GM21423 (cell line): ENCODE measurements at regions not wholly inside any gene's neighbourhood (a gene's known extent, or its start where the extent isn't known, plus 50 kb on each side); places are given as distances from the start of the nearest gene placed in this dataset.
"Not testable (repeated sequence)": the region's sequence is repeated elsewhere in the genome, so short reads cannot be mapped to it uniquely, and the experiment has no call there.

ENCODE experiments used
- ATAC-seq: cut with Tn5 transposase; IDR thresholded peaks from one replicate; pipeline ENCODE4 v1.9.1; 2021; ENCODE audit warnings: mild to moderate bottlenecking, moderate library complexity; ENCODE audit not compliant: unreplicated experiment

DNA sequence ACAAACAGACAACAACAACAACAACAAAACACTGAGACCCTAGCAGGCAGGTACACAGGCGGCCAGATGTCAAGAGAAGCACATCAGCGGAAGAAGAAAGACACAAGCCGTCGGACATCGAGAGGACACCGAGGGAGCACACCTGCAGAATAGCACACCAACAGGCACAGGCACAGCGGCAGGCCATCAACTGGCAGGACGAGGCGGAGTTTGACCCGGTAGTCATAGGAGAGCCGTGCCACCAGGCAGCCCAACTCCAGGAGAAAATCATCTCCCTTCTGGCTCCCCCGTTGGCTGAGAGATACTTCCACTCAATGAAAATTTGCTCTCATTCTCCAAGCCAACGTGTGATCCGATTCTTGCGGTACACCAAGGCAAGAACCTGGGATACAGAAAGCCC is 352.1 kb upstream of the IZUMO3 start:
- ATAC-seq = no peak

DNA sequence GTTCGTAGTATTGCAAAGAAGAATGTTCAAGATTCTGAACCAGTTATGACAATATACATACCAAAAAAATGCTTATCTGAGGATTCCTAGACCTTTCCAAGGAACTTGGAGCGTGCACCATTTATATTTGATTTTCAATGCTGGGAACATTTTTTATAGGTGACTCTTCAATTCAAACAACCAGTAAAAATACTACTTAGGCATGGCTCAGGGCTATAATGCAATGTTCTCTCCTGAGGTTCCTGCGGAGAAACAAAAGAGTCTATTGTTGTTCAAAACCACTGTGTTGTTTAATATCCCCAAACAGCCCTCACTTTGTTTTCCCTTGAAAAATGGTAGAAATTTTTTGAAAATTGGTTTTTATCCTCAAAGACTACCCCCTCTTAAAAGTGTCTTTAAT is 335.7 kb upstream of the IZUMO3 start:
- ATAC-seq = no peak

DNA sequence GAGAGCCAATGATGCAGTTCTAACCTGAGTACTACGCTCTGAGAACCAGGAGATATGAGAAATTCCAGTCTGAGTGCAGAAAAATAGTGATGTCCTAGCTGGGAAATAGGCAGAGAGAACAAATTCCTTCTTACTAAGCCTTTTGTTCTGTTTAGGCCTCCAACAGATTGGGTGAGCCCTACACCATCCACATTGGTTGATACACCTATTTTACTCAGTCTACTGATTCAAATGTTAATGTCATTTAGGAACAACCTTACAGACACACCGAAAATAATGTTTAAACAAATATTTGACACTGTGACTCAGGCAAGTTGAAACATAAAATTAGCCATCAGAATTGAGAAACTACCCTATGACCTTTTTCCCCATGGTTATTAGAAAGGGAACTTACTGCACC is 333.9 kb upstream of the IZUMO3 start:
- no peak for ATAC-seq

DNA sequence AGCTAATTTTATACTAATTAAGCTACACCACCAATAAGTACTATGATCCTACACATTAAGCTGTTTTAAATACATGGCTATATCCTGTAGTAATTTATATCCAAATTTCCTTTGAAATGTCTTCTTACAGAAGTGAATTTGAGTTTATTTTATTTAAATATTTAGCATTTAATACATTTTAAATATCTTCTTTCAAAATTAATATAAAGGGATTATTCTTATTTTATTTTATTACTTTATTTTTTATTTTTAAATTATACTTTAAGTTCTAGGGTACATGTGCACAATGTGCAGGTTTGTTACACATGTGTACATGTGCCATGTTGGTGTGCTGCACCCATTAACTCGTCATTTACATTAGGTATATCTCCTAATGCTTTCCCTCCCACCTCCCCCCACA is 310.9 kb upstream of the IZUMO3 start:
- not testable (repeated sequence) for ATAC-seq

DNA sequence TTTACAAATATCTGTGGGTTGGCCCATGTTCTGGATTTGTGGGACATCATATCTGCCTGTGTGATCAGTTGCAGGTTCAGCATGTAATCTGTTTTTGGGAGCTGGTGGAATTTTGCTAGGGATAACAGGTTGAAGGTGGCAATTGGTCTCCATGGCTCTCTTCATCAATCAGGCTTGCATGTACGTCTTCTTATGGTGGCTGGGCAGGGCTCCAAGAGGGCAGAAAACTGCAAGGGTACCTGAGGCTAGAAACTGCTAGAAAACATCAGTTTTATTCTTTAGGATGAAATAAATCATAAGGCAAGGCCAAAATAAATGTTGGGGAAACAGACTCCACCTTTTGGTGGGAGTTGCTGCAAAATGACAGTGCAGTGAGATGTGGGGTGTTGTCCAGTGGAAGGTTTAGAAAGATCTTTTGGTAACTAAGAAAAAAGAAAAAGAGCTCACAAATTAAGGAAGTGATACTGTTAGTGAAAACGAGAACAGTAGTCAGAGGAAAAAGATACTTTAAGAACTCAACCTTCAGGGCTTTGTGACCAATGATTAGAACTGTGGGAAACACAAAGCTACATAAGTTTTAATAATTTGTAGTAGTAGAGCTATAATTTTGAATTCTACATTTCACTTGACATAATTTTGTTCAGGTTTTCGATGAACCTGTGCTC is 300.7 kb upstream of the IZUMO3 start:
- no peak for ATAC-seq

DNA sequence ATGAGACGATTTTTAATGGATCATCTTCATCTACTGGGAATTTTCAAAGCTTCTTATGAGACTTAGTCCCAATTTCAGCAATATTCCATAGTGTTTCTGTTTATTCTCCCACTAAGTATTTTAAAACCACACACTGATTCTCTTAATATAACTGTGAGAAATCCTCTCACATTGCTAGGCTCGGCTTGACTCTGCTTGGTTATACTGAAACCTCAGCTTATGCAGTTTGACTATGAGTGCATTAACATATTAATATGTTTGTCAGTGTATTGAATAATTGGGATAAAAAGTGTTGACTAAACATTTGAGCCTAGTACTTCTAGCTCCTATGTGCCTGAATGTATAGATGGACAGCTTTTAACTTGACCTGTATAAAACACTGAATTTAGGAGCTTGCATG is 298.5 kb upstream of the IZUMO3 start:
- no peak for ATAC-seq

DNA sequence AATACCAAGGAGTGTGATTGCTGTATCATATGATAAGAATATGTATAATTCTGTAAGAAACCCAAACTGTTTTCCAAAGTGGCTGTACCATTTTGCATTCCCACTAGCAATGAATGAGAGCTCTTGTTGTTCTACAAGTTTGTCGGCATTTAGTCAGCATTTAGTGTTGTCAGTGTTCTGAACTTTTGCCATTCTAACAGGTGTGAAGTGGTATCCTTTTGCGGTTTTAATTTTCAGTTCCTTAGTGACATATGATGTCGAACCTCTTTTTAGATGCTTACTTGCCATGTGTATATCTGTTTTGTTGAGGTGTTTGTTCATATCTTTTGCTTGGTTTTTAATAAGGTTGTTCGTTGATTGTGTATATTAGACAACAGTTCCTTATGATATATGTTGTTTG is 296.3 kb upstream of the IZUMO3 start:
- ATAC-seq = no peak

DNA sequence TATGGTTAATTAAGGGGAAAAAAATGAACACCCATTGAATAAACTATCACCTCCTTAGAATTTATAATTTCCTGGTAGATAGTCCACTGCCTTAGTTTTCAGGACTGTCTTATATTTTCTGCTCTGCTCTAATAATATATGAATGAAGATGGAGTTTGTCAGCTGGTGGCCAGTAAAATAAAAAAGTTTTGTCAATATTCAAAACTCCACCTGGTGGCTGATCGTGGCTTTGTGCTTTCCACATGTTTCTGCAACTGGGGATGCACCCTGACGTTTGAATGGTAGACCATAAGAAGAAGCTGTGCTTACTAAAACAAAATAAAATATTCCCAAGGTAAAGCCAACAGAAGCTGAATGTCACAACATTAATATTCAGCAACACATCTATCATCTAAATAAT is 286.6 kb upstream of the IZUMO3 start:
- no peak for ATAC-seq

DNA sequence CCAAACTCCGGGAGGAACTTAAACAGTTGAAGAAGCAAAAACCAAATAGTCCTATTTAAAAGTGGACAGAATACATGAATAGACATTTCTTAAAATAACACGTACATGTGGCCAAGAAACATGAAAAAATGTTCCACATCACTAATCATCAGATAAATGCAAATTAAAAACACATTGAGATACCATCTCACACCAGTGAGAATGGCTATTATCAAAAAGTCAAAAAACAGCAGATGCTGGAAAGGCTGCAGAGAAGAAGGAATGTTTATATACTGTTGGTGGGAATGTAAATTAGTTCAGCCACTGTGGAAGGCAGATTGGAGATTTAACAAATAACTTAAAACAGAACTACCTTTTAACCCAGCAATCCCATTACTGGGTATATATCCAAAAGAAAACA is 283.0 kb upstream of the IZUMO3 start:
- no peak for ATAC-seq

DNA sequence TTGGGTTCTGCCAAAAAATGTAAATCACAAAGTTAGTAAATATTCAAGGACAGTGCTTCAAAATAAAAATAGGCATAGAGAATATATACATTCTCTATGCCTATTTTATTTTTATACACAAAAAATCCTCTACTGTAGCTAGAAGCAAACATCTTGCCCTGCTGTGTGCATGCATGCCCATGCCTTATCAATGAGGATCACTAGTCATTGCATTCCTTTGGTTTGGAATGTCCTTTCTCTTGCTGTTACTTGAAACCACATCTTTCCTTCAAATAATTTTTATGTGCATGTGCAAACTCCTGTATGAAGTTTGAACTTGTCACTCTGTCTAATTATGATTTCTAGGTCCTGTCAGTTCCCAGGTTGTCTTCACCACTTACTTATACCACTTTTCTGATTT is 278.9 kb upstream of the IZUMO3 start:
- no peak for ATAC-seq

DNA sequence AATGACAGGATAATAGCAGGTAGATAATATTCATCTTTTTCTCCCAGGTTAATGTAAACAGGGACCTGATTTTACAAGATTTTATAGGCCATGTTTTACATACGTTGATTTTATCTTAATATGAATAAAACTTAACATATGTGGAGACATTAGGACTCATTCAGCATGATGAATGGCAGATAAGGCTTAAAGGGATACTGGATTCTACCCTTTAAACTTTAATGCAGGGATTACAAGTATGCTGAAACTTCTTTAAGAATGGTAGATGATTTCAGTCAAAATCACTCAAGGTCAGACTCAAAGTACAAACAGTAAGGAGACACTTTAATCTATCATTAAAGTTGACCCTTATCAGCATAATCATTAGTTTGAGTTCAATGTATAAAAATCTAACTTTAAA is 274.5 kb upstream of the IZUMO3 start:
- no peak for ATAC-seq

DNA sequence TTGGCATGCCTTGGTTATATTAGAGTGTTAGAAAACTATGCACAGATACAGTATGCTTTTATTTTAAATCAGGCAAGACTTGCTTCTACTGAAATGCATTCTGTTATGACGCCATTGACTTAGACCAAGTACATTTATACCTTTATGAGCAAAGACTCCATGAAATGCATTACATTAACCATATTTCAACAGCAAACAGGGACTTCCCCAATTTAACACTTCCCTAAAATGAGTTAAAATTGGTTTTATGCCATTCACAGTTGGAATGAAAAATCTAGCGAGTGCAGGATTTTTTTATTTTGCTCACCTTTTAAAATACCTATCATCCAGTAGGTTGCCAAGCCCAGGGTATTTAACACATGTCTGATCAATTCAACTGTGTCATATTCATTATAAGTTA is 272.1 kb upstream of the IZUMO3 start:
- no peak for ATAC-seq

DNA sequence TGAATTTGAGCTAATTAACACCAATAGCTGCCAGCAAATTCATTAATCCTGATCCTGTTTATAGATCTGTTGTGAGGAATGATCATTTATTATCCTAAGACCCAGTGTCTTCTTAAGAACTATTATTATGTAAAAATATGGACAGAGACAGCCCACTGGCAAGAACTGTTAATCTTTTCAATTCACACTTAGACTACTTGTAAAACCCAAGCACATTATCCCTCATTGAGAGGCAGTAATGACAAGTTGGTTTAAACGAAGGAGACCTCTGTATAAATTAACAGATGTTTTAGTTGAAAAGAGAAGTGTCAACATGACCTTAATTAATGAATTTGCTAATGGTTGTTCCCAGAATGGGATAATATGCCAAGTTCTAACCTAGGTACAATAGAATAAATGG is 270.3 kb upstream of the IZUMO3 start:
- ATAC-seq = no peak

DNA sequence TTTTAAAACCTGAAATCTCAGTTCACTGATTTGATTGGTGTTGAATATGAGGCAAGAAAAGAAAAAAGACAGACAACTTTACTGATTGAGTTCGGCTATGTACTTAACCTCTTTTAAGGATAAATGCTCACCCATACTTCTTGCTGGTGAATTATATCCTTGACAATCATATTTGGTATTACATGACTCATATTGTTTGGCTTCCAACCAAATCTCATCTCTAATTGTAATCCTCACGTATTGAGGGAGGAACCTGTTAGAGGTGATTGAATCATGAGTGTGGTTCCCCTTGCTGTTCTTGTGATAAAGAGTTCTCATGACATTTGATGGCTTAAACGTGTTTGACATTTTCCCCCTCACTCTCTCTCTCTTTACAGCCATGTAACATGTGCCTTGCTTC is 255.6 kb upstream of the IZUMO3 start:
- ATAC-seq = no peak

DNA sequence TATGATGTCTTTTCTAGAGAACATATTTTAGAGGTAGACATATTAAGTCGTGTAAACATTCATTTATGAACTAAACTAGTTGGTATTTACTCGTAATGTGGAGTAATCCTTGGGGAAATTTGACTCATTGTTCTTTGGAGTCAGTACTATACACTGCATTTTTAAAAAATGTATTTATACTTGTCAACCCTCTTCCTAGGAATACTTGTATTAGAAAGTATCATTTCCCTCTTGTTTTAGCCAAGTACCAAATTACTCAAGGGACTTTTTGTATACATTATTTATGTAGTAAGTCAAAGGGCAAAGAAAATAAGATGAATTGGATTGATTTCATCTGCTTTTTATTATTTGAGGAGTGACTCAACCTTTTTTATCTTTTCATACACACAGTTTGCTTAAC is 248.1 kb upstream of the IZUMO3 start:
- ATAC-seq = no peak

DNA sequence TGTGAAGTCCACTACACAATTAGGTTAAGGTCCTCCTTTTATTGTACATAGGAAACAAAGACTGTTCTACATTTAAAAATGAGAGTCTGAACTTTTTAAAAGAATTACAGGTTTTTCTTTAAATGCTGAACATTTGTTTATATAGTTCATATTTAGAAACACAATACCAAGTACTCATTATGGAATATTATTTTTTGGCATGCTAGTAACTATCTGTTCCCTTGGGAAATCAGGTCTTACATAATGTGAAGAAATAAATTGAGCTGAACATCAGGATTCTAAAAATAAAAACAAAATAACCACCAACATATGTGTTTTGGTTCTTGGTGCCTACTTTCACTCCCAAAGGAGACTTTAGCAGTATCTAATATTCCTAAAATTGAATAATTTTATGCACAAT is 230.5 kb upstream of the IZUMO3 start:
- no peak for ATAC-seq

DNA sequence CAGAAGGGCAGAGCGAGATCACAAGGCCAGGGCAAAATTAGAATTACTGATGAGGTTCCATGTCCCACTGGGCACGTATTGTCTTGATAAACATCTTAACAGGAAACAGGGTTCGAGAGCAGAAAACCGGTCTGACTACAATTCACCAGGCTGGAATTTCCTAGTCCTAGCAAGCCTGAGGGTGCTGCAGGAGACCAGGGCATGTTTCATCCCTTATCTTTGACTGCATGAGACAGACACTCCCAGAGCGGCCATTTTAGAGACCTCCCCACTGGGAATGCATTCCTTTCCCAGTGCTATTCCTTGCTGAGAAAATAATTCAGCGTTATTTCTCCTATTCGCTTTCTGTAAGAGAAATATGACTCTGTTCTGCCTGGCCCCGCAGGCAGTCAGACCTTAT is 228.5 kb upstream of the IZUMO3 start:
- ATAC-seq = not testable (repeated sequence)

DNA sequence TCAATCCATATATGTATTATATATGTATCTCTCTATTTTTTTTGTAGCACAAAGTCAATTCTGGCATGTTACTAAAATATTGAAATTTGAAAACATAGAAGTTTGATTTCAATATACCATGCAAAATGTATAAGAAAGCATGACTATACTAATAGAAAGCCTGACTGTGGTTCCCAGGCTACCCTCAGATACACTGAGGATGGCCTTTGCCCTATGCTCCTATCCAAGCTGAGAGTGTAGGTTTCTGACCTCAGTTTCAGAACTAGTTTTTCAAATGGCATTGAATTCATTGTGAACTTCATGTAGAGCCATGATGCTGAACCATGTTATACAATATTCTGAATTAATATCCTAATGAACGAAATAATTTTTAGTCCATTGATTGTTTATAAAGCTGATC is 220.4 kb upstream of the IZUMO3 start:
- ATAC-seq = no peak

DNA sequence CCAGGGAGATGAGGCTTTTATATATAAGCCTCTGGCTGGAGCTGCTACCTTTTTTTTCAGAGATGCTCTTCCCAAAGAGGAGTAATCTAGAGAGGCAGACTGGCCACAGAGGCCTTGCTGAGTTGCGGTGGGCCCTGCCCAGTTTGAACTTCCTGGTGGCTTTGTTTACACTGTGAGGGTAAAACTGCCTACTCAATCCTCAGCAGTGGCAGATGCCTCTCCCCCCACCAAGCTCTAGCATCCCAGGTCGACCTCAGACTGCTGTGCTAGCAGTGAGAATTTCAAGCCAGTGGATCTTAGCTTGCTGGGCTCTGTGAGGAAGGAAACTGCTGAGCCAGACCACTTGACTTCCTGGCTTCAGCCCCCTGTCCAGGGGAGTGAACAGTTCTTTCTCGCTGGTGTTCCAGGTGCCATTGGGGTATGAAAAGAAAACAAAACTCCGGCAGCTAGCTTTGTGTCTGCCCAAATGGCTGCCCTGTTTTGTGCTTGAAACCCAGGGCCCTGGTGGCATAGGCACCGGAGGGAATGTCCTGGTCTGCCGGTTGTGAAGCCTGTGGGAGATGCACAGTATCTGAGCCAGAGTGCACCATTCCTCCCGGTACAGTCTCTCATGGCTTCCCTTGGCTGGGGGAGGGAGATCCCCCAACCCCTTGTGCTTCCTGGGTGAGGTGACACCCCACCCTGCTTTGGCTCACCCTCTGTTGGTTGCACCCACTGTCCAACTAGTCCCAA is 219.5 kb upstream of the IZUMO3 start:
- ATAC-seq = no peak

DNA sequence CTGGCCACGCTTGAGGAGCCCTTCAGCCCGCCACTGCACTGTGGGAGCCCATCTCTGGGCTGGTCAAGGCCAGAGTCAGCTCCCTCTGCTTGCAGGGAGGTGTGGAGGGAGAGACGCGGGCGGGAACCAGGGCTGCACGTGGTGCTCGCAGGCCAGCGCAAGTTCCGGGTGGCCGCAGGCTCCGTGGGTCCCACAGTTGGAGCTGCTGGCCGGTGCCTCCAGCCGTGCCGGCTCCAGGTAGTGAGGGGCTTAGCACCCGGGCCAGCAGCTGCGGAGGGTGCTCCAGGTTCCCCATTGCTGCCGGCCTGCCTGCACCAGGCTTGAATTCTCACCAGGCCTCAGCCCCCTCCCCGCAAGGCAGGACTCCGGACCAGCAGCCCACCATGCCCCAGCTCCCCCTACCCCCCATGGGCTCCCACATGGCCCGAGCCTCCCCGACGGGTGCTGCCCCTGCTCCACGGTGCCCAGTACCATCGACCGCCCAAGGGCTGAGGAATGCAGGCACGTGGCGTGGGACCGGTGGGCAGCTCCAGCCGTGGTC is 192.8 kb upstream of the IZUMO3 start:
- ATAC-seq = no peak

DNA sequence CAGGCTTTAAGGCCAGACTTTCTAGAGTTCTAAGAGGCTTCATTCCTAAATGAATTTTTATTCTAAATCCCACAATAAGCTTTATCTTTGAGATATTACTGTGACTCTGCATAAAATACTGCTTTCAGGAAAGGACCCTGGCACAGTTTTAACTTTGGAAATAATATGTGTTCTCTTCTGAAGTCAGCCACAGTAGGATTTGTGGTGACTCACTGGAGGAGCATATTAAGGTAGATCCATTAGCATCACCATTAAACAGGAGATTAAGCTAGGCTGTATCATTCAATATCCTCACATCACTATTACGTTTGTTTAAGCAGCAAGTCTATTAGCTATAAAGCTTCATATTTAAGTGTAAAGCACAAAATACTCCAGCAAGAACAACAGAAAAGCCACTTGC is 186.1 kb upstream of the IZUMO3 start:
- ATAC-seq = no peak

DNA sequence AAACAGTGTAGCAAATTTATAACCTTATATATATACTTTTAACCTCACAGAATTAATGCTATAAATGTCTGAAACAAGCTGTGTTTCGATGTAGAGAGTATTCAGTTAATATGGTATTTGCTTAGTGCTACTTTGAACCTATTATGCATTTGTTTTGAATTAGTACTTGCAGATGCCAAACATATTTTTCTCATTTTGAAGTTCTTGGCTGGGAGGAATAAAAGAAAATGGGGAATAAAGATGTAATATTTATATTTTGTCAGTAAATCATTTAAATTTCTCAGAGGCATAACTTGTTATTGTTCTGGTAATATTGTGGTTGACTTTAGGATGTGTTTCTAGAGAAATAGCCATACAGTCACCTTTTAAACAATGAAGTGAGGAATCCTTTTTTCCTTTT is 175.9 kb upstream of the IZUMO3 start:
- no peak for ATAC-seq

DNA sequence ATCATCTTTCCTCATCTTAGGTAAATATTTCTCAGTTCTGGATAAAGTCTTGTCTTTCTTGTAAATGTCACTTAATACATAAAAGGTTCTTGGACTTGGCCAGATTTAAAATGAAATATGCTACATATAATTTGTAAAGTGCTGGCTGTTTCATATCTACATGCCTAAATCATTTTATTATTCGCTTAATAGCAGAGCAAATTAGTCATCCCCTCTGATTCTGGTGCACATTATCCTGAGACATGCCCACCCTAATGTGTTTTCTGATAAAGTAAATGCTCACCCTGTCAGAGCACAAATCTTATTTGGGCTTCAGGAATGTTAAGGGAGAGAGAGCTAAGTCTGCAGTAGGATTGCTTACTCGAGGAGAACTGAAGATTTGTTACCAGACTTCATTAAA is 166.5 kb upstream of the IZUMO3 start:
- no peak for ATAC-seq
